HG03103 (cell line): ENCODE measurements at regions not wholly inside any gene's neighbourhood (a gene's known extent, or its start where the extent isn't known, plus 50 kb on each side); places are given as distances from the start of the nearest gene placed in this dataset.
"Not testable (repeated sequence)": the region's sequence is repeated elsewhere in the genome, so short reads cannot be mapped to it uniquely, and the experiment has no call there.

ENCODE experiments used
- ATAC-seq: cut with Tn5 transposase; IDR thresholded peaks from one replicate; pipeline ENCODE4 v1.9.1; 2021; ENCODE audit warnings: low read depth; ENCODE audit not compliant: unreplicated experiment

GRCh38 chr12:127923501-127923900 lies 343.5 kb upstream of the TMEM132C start:
- no peak for ATAC-seq

- no peak for ATAC-seq
These were observed 341.0 kb upstream of the TMEM132C start for GRCh38 chr12:127925971-127926370.

DNA sequence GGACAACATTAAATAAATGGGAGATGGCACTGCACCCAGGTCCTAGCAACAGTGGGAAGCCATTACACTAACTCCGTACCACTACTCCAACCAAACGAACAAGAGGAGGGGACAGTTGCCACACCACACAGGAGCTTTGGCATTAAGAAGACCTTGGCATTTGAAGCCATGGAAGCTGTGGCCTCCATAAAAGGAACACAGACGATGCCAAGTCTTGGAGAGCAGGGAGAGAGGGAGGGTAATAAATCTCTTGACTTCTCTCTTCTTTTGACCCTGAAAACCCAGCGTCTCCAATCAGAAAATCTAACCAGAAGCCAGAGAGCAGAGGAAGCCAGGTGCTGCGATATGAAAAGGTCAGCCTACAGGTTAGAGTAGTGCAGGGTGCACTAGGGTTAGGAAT lies 338.8 kb upstream of the TMEM132C start:
- no peak for ATAC-seq

DNA sequence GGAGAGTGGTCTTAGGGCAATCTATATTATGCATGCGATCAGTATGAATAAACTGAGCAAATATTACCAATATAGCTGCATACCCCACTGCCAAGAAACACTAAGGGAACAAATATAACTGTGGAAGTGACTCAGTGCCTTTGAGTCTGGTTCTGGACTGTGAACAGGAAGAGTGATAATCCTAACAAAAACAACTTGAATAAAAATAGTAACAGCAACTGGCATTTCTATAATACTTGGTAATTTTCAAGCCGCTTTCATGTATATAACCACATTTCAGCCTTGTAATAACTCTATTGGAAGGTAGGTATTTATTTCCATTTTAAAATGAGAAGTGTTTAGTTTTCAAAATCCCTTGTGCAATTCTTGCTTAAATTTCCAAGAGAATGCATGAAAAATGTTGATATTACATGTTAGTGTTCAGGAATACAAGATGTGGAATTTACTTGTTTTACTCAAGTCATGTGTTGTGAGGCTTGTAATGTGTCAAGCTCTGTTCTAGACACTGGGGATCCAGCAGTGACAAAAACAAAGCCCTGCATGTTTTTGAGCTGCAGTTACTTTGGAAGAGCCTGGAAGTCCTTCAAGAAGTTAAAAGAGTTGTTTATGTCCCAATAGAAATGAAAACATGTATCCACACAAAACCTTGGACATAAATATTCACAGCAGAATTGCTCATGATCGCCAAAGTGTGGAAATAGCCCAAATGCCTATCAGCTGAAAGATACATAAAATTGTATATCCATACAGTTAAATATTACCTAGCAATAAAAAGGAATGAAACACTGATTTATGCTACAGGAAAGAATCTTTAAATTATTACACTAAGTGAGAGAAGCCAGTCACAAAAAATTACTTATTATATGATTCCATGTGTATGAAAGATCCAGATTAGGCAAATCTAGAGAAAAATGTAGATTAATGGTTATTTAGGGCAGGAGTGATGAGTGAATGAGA lies 338.1 kb upstream of the TMEM132C start:
- no peak for ATAC-seq

- no peak for ATAC-seq
These were observed 336.8 kb upstream of the TMEM132C start for GRCh38 chr12:127930122-127930521.

- no peak for ATAC-seq
These were observed 332.6 kb upstream of the TMEM132C start for GRCh38 chr12:127934409-127934808.

DNA sequence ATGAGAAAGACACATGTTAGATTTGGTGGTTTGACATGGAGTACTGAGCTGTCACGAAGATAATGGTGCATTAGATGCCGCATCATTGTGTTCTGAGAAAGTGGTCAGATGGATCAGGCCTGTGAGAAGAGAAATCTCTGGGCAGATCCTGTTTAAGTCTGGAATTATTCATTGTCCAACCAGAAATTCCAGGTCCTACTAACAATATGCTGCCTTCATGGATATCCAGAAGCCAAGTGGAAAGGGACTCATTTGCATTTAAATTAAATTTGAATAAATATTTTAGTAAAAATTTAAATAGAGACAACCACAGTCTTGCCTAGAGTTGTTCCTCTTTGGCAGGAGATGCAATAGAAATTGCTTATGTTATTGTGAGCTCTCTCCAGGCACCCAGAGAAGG lies 330.5 kb upstream of the TMEM132C start:
- no peak for ATAC-seq

GRCh38 chr12:127941332-127941731 lies 325.6 kb upstream of the TMEM132C start:
- ATAC-seq, result no peak

GRCh38 chr12:127942981-127943380 lies 324.0 kb upstream of the TMEM132C start:
- no peak for ATAC-seq

DNA sequence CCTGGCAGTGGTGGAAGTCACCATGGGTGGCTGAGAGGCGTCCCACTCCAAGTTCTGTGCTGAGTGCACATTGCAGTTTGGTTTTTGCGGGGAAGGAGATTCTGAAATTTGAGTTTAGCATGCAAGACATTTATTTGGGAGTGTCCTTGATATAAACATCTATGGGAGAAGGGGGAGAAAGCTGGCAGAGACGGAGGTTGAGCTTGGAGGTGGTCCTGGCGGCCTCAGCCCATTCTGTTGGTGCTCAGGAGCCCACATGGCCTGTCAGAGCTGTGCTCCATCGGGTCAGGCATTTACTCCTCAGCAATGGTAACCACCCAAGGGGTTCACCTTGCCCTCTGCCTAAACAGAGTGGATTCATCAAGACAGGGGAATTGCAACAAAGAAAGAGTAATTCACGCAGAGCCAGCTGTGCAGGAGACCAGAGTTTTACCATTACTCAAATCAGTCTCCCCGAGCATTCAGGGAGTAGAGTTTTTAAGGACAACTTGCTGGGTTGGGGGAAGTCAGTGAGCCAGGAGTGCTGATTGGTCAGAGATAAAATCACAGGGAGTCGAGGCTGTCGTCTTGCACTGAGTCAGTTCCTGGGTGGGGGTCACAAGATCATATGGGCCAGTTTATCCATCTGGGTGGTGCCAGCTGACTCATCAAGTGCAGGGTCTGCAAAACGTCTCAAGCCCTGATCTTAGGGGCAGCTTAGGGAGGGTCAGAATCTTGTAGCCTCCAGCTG lies 323.3 kb upstream of the TMEM132C start:
- ATAC-seq, result no peak

DNA sequence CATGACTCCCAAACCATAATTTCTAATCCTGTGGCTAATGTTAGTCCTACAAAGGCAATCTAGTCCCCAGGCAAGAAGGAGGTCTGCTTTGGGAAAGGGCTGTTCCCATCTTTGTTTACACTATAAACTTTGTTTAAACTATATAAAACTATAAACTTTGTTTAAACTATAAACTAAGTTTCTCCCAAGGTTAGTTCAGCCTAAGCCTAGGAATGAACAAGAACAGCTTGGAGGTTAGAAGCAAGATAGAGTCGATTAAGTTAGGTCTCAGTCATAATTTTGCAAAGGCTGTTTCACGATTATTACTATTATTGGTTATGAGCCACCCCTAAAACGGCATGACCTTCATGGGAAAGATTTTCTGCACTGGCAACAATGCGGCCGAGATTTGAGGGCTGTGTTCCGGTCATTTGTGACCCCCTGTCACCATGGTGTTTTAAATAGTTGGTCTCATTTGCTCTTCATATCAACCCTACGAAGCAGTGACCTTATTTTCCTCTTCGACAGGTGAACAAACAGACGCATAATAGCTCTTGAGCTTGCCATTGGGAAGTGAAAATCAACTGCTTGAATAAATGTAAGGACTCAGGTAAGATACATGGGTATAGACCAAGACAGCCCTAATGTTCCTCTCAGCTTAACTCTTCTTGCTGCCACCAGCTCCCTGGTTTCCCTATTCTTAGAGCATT lies 322.6 kb upstream of the TMEM132C start:
- no peak for ATAC-seq

GRCh38 chr12:127957001-127957660 lies 309.8 kb upstream of the TMEM132C start:
- no peak for ATAC-seq

DNA sequence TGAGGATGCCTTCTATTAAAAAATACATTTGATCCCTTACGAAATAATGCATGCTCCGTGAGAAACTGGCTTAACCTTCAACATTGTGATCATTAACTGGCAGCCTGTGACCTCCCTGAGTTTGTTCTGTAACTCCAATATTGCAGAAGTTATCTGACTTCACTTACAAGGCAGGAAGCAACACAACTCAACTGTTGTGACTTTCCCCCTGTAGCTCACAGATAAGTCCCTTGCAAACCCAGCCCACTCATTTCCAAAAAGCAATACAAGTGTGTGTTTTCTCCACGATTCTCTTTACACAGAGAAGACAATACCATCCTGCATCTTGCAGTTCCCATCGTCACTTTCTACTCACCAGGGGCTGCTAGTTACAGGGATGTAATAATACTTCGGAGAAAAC lies 304.7 kb upstream of the TMEM132C start:
- no peak for ATAC-seq

DNA sequence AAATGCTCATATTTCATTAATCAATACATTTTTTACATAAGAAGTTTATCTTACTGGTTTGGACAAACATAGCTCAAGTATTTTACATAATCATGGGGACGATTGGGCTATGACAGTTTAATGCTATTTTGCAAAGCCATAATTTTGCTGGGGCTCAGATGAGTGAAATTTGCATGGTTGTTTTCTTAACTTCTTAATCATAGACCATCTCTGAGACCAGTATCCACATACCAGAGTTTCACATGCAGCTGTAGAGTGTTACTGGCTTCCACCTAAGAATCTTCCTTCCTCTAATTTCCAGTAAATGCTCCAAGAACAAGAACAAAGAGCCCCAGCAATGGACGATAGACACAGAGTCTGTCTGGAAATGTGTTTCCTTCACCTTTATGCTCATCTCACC lies 303.0 kb upstream of the TMEM132C start:
- no peak for ATAC-seq

DNA sequence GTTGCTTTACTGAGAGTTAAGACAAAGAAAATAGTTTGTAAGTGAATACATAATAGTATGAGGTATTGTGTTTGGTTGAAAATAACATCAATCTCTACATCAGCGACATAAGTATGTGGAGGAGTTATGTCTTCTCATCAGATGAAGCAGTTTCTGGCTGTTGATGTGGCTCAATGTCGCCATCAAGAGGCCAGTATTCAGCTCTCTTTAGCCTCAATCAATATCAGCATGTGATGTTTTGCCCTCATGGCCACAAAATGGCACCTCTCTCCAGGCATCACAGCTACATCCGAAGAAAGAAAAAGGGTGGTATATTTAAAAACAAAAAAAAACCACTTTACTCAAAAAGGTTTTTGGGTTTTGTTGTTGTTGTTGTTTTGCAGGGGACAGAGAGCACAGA lies 302.3 kb upstream of the TMEM132C start:
- ATAC-seq, result no peak

- no peak for ATAC-seq
These were observed 300.6 kb upstream of the TMEM132C start for GRCh38 chr12:127966331-127966730.

DNA sequence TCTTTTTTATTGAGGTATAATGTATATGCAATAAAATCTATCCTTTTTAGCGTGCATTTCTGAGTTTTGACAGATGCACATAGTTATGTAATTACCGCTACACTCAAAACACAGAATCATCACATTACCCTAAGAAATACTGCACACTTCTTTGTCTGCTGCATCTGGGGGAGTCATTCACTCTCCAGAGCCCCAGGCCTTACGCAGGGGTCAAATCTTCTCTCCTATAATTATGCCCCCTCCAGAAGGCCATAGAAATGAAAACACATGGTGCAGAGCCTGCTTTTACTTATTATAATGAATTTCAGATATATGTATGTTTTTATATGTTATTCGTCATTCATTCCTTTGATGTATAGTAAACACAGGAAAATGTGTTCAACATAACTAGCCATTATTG lies 296.5 kb upstream of the TMEM132C start:
- no peak for ATAC-seq

- no peak for ATAC-seq
These were observed 286.4 kb upstream of the TMEM132C start for GRCh38 chr12:127980585-127980984.

DNA sequence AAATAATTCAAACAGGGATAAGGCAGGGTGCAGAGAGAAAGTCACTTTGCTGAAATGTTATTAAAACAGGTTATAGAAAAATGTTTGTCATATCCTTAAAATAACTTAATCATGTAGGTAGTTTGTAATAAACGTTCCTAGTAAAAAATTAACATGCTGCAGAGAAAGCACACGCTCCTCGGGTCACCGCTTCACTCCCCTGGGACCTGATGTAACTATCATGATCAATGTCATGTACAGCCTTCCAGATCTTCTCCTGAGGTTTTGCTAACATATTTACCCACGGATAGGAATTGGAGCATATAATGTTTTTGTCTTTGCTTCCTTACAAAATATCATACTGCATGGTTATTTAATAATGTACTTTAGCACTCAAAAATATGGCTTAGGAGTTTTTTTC lies 285.1 kb upstream of the TMEM132C start:
- no peak for ATAC-seq

GRCh38 chr12:127983213-127983791 lies 283.7 kb upstream of the TMEM132C start:
- not testable (repeated sequence) for ATAC-seq
